ENCODE measurements at regions not wholly inside any gene's neighbourhood (a gene's known extent, or its start where the extent isn't known, plus 50 kb on each side); places are given as distances from the start of the nearest gene placed in this dataset.
"Not testable (repeated sequence)": the region's sequence is repeated elsewhere in the genome, so short reads cannot be mapped to it uniquely, and the experiment has no call there.

- TF ChIP-seq CTCF (IDR thresholded peaks at IDR 0.05; ENCODE audit: low read depth, low read length); POLR2A (IDR thresholded peaks at IDR 0.05; ENCODE audit: extremely low read depth, insufficient read length): not testable (repeated sequence)
- TF ChIP-seq, protein P1, sequence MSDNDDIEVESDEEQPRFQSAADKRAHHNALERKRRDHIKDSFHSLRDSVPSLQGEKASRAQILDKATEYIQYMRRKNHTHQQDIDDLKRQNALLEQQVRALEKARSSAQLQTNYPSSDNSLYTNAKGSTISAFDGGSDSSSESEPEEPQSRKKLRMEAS (IDR thresholded peaks at IDR 0.05; ENCODE audit: low read depth, low read length): not testable (repeated sequence)
These were observed 90.2 kb upstream of the ZEB1 start for GRCh38 chr10:31228780-31229179.

All from NB4 (cell line).